Endodermal cell (in vitro differentiated cells): ENCODE measurements at regions not wholly inside any gene's neighbourhood (a gene's known extent, or its start where the extent isn't known, plus 50 kb on each side); places are given as distances from the start of the nearest gene placed in this dataset.
A peak's percentile ranks its signal among the peaks of the same experiment; 100 is the strongest.
"Not testable (repeated sequence)": the region's sequence is repeated elsewhere in the genome, so short reads cannot be mapped to it uniquely, and the experiment has no call there.

Experiments
- DNase-seq: peaks from one replicate; pipeline ENCODE4 v3.0.0-alpha.2; 2017
- H3K27ac ChIP-seq: 2 replicates; pipeline ENCODE4 v1.5.1; 2013; ENCODE audit warnings: mild to moderate bottlenecking, low read depth, low read length, moderate library complexity
- H3K27me3 ChIP-seq: 2 replicates; pipeline ENCODE4 v1.6.1; 2013; ENCODE audit warnings: mild to moderate bottlenecking, low read length, moderate library complexity; ENCODE audit not compliant: insufficient read depth, control insufficient read depth, poor library complexity, severe bottlenecking
- H3K36me3 ChIP-seq: 2 replicates; pipeline ENCODE4 v1.7.0; 2013; ENCODE audit warnings: mild to moderate bottlenecking, low read length, moderate library complexity; ENCODE audit not compliant: control insufficient read depth, insufficient read depth
- H3K4me1 ChIP-seq: one replicate; pipeline ENCODE4 v1.7.0; 2013; ENCODE audit warnings: low read length; ENCODE audit not compliant: control insufficient read depth, insufficient read depth
- H3K4me3 ChIP-seq: 2 replicates; pipeline ENCODE4 v1.5.1; 2013; ENCODE audit warnings: mild to moderate bottlenecking, low read length, moderate library complexity
- H3K9ac ChIP-seq: 2 replicates; pipeline ENCODE4 v1.6.1; 2013; ENCODE audit warnings: mild to moderate bottlenecking, low read length, moderate library complexity; ENCODE audit not compliant: poor library complexity, severe bottlenecking; ENCODE audit errors: extremely low read depth
- H3K9me3 ChIP-seq: 2 replicates; pipeline ENCODE4 v1.6.1; 2013; ENCODE audit warnings: mild to moderate bottlenecking, low read length, moderate library complexity; ENCODE audit not compliant: control insufficient read depth
- H3K27ac Mint-ChIP-seq: 2 replicates; pipeline ENCODE4 v1.8.0; 2020; ENCODE audit warnings: mixed read lengths
- H3K27me3 Mint-ChIP-seq: 2 replicates; pipeline ENCODE4 v1.8.0; 2021; ENCODE audit warnings: mild to moderate bottlenecking, mixed read lengths; ENCODE audit not compliant: insufficient read depth
- H3K36me3 Mint-ChIP-seq: 2 replicates; pipeline ENCODE4 v1.8.0; 2020; ENCODE audit warnings: low read depth, mixed read lengths
- H3K4me1 Mint-ChIP-seq: 2 replicates; pipeline ENCODE4 v1.8.0; 2020; ENCODE audit warnings: mixed read lengths
- H3K4me3 Mint-ChIP-seq: 2 replicates; pipeline ENCODE4 v1.8.0; 2020; ENCODE audit warnings: mild to moderate bottlenecking, moderate library complexity, mixed read lengths
- H3K9me3 Mint-ChIP-seq: 2 replicates; pipeline ENCODE4 v1.8.0; 2020; ENCODE audit warnings: mild to moderate bottlenecking, mixed read lengths
- WGBS, 2 experiments: methylation state at CpG; one replicate each; pipeline versions ENCODE4 v1.1.5 to v1.1.7; 2013; ENCODE audit warnings: missing lambda C conversion rate in 2 of 2, mixed read lengths in 1 of 2; ENCODE audit not compliant: insufficient coverage in 1 of 2, insufficient read length in 1 of 2; 5-methylcytosine and 5-hydroxymethylcytosine counted together
- TF ChIP-seq, protein P1 (sequence below): fragments of 200-600 bp; sonication (generic); conservative IDR thresholded peaks from 2 replicates; pipeline ENCODE4 v1.5.0; 2021; ENCODE audit warnings: antibody characterized with exemption, mild to moderate bottlenecking

DNA sequence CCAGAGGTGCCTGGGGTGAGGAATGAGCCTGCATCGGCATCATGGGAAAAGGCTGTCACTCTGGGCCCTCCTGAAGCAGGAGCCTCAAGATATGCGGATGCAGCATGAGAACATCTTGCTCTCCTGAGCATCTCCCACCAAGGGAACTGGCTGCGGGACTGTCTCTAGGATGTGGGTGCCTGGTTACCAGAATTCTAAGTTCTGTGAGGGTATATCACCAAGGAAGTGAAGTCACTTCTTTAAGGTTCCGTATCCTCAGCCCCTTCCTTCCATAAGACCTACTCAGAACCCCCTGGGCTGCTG is 86.9 kb downstream of the GGTLC2 start:
- H3K27ac Mint-ChIP-seq: no peak overlapping the region
- no peak overlapping the region for H3K9ac ChIP-seq
- H3K27ac ChIP-seq: no peak overlapping the region
- no peak overlapping the region for H3K4me3 ChIP-seq
- no peaks in the 10 kb centered on the region for H3K9me3 ChIP-seq
- H3K4me1 Mint-ChIP-seq: no peaks in the 10 kb centered on the region
- H3K4me1 ChIP-seq: no peaks in the 10 kb centered on the region
- H3K36me3 Mint-ChIP-seq: no peaks in the 10 kb centered on the region
- TF ChIP-seq, protein P1, sequence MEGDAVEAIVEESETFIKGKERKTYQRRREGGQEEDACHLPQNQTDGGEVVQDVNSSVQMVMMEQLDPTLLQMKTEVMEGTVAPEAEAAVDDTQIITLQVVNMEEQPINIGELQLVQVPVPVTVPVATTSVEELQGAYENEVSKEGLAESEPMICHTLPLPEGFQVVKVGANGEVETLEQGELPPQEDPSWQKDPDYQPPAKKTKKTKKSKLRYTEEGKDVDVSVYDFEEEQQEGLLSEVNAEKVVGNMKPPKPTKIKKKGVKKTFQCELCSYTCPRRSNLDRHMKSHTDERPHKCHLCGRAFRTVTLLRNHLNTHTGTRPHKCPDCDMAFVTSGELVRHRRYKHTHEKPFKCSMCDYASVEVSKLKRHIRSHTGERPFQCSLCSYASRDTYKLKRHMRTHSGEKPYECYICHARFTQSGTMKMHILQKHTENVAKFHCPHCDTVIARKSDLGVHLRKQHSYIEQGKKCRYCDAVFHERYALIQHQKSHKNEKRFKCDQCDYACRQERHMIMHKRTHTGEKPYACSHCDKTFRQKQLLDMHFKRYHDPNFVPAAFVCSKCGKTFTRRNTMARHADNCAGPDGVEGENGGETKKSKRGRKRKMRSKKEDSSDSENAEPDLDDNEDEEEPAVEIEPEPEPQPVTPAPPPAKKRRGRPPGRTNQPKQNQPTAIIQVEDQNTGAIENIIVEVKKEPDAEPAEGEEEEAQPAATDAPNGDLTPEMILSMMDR: no peak
- peaks cover 27% of the 10 kb centered on the region for H3K27me3 ChIP-seq
- peaks cover 66% of the 10 kb centered on the region for H3K27me3 Mint-ChIP-seq
- no peak for DNase-seq
- 88 to 93% methylated on average over 3 to 4 of the region's 4 CpGs for WGBS, 2 experiments
- no peak overlapping the region for H3K4me3 Mint-ChIP-seq
- no peaks in the 10 kb centered on the region for H3K9me3 Mint-ChIP-seq
- H3K36me3 ChIP-seq: no peaks in the 10 kb centered on the region

DNA sequence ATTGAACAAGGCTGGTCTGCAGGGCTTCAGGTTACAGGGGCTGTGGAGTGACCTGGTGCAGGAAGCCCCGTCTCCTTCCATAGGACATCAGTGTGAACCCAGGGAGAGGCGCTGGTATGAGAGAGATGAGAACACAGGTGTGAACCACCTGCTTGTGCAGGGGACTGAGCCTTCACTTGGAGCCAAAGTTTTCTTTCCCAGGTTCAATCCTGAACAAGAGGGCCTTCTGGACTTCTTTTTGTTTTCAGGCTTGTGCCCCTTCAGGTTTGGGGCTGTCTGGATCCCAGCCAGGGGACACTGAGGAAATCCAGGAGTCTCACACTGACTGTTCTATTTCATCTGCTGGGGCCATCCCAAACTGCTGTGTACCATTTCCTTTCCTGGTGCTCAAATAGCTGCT is 88.6 kb downstream of the GGTLC2 start:
- not testable (repeated sequence) for H3K4me3 ChIP-seq, H3K36me3 ChIP-seq, H3K36me3 Mint-ChIP-seq, H3K9me3 ChIP-seq, H3K4me1 ChIP-seq, H3K27ac Mint-ChIP-seq, H3K9me3 Mint-ChIP-seq, DNase-seq, H3K4me1 Mint-ChIP-seq, H3K27ac ChIP-seq, H3K4me3 Mint-ChIP-seq, H3K9ac ChIP-seq
- peaks cover 67% of the 10 kb centered on the region for H3K27me3 Mint-ChIP-seq
- H3K27me3 ChIP-seq: peaks cover 39% of the 10 kb centered on the region
- WGBS, 2 experiments: 70 to 82% methylated on average over 2 of the region's 2 CpGs

DNA sequence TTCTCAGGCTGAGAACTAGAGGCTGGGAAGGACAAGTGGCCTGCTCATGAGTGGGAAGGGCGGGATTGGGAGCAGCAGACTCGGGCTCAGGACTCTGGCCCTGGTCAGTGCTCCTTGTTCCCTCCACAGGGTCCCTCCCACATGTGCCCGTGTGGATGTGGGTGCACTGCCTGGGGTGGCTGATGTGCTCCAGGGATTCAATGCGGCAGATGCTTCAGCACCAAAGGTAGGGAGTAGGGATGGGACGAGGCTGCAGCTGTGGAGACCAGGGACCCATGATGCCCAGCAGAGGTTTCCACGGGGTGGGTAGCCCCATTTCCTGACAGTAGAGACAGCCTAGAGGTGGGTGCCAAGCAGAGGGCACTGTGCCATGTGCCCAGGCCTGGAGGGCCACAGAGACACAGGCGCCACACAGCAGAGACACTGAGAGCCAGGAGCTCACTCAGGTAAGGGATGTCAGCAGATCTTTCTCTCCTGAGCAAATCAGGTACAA is 89.5 kb downstream of the GGTLC2 start:
- H3K4me3 ChIP-seq: no peak overlapping the region
- no peaks in the 10 kb centered on the region for H3K9me3 ChIP-seq
- WGBS, 2 experiments: 81 to 90% methylated on average over 2 to 7 of the region's 7 CpGs
- no peaks in the 10 kb centered on the region for H3K36me3 Mint-ChIP-seq
- H3K27ac ChIP-seq: no peak overlapping the region
- no peak for DNase-seq
- H3K4me3 Mint-ChIP-seq: no peak overlapping the region
- no peak overlapping the region for H3K9ac ChIP-seq
- no peaks in the 10 kb centered on the region for H3K36me3 ChIP-seq
- peaks cover 39% of the 10 kb centered on the region for H3K27me3 ChIP-seq
- no peaks in the 10 kb centered on the region for H3K9me3 Mint-ChIP-seq
- no peaks in the 10 kb centered on the region for H3K4me1 ChIP-seq
- TF ChIP-seq, protein P1: no peak
- H3K27me3 Mint-ChIP-seq: peaks cover 70% of the 10 kb centered on the region
- no peaks in the 10 kb centered on the region for H3K4me1 Mint-ChIP-seq
- no peak overlapping the region for H3K27ac Mint-ChIP-seq

DNA sequence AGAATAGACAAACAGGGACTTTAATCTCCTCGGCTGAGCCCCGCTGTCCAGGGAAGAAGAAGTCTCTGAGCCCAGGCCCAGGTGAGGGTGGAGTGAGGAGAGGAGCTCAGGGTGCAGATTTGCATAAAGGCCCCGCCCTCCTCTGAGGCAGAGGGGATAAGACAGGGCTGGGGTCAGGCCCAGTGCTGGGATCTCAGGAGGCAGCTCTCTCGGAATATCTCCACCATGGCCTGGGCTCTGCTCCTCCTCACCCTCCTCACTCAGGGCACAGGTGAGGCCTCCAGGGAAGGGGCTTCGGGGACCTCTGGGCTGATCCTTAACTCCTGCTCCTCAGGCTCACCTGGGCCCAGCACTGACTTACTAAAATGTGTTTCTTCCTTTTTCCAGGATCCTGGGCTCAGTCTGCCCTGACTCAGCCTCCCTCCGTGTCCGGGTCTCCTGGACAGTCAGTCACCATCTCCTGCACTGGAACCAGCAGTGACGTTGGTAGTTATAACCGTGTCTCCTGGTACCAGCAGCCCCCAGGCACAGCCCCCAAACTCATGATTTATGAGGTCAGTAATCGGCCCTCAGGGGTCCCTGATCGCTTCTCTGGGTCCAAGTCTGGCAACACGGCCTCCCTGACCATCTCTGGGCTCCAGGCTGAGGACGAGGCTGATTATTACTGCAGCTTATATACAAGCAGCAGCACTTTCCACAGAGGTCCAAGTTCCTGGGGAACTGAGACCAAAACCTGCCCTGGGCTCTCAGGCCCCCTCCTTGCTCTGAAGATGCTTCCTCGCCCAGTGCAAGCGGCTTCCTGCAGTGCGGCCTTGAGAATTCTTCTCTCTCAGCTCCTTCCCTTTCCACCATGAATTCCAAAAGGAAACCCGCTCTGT is 90.2 kb downstream of the GGTLC2 start:
- H3K9me3 ChIP-seq, H3K9ac ChIP-seq, H3K4me1 ChIP-seq, H3K4me1 Mint-ChIP-seq, H3K27ac ChIP-seq, H3K36me3 ChIP-seq, H3K4me3 ChIP-seq, H3K9me3 Mint-ChIP-seq, H3K36me3 Mint-ChIP-seq, H3K27ac Mint-ChIP-seq, H3K4me3 Mint-ChIP-seq: not testable (repeated sequence)
- peak; percentile 82 for DNase-seq
- WGBS, 2 experiments: 88 to 89% methylated on average over 9 to 14 of the region's 17 CpGs
- peaks cover 39% of the 10 kb centered on the region for H3K27me3 ChIP-seq
- H3K27me3 Mint-ChIP-seq: peaks cover 70% of the 10 kb centered on the region

DNA sequence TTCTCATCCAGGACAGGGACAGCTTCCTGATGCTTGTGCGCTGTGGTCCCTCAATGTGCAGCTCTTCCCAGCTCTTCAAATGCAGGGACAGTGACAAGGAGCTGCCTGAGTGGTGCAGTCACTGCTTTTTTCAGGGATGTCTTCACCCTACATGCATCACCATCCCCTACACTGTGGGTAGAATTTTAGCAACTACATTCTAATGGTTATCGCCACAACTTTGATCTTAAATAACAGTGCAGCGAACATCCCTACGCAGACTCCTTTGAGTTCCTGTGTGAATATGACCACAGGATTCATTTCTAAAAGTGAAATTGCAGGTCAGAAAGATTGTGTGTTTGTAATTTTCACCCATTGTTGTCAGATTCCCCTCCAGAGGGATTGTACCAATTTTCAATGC is 90.9 kb downstream of the GGTLC2 start:
- not testable (repeated sequence) for H3K4me3 Mint-ChIP-seq, DNase-seq, H3K9ac ChIP-seq, H3K9me3 ChIP-seq, H3K27ac Mint-ChIP-seq, H3K9me3 Mint-ChIP-seq, H3K4me1 Mint-ChIP-seq, H3K36me3 ChIP-seq, H3K36me3 Mint-ChIP-seq, H3K27ac ChIP-seq, H3K4me1 ChIP-seq, H3K4me3 ChIP-seq
- WGBS, 2 experiments: 93 to 97% methylated on average over 3 to 4 of the region's 4 CpGs
- H3K27me3 ChIP-seq: peaks cover 39% of the 10 kb centered on the region
- H3K27me3 Mint-ChIP-seq: peaks cover 70% of the 10 kb centered on the region
